Type B pancreatic cell (in vitro differentiated cells): ENCODE measurements at regions not wholly inside any gene's neighbourhood (a gene's known extent, or its start where the extent isn't known, plus 50 kb on each side); places are given as distances from the start of the nearest gene placed in this dataset.
"Not testable (repeated sequence)": the region's sequence is repeated elsewhere in the genome, so short reads cannot be mapped to it uniquely, and the experiment has no call there.

Experiments
- DNase-seq: peaks from one replicate; pipeline ENCODE4 v3.0.0; 2021; ENCODE audit warnings: mixed read lengths; ENCODE audit not compliant: unreplicated experiment; ENCODE audit errors: extremely low spot score
- H3K27ac Mint-ChIP-seq: 2 replicates; pipeline ENCODE4 v1.8.0; 2021; ENCODE audit warnings: mild to moderate bottlenecking, mixed read lengths
- H3K27me3 Mint-ChIP-seq: 2 replicates; pipeline ENCODE4 v1.8.0; 2021; ENCODE audit warnings: mixed read lengths
- H3K36me3 Mint-ChIP-seq: 2 replicates; pipeline ENCODE4 v1.8.0; 2021; ENCODE audit warnings: mixed read lengths
- H3K4me1 Mint-ChIP-seq: one replicate; pipeline ENCODE4 v1.8.0; 2021; ENCODE audit warnings: mixed read lengths; ENCODE audit not compliant: unreplicated experiment
- H3K4me3 Mint-ChIP-seq: 2 replicates; pipeline ENCODE4 v1.8.0; 2021; ENCODE audit warnings: mild to moderate bottlenecking, mixed read lengths
- H3K9me3 Mint-ChIP-seq: 2 replicates; pipeline ENCODE4 v1.8.0; 2021; ENCODE audit warnings: mixed read lengths
- CTCF ChIP-seq: fragments of 200-600 bp; sonication (generic); conservative IDR thresholded peaks from 2 replicates; pipeline ENCODE4 v1.5.0; 2021; ENCODE audit warnings: antibody characterized with exemption, mild to moderate bottlenecking

- no peaks in the 10 kb centered on the region for H3K36me3 Mint-ChIP-seq
- H3K9me3 Mint-ChIP-seq, result no peaks in the 10 kb centered on the region
- peaks cover 9% of the 10 kb centered on the region for H3K4me1 Mint-ChIP-seq
- H3K27me3 Mint-ChIP-seq, result no peaks in the 10 kb centered on the region
- no peak for DNase-seq
- peak overlapping the region; percentile 47 for H3K4me3 Mint-ChIP-seq
- peak overlapping the region; percentile 81 for H3K27ac Mint-ChIP-seq
- no peak for TF ChIP-seq CTCF
These were observed 126.8 kb upstream of the CACNA1A start for GRCh38 chr19:13633109-13633508.

DNA sequence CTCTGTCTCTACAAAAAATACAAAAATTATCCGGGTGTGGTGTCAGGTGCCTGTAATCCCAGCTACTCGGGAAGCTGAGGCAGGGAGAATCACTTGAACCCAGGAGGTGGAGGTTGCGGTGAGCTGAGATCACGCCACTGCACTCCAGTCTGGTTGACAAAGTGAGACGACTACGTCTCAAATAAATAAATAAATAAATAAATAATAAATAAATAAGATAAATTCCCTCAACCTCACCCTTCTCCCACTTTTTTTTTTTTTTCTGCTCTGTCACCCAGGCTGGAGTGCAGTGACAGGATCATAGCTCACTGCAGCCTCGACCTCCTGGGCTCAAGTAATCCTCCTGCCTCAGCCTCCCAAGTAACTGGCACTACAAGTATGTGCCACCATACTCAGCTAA lies 125.9 kb upstream of the CACNA1A start:
- H3K27me3 Mint-ChIP-seq, H3K27ac Mint-ChIP-seq, H3K36me3 Mint-ChIP-seq: not testable (repeated sequence)

GRCh38 chr19:13629687-13630357 lies 123.5 kb upstream of the CACNA1A start:
- Mint-ChIP-seq H3K9me3 (no peaks in the 10 kb centered on the region), H3K27ac (no peak overlapping the region), H3K4me3 (no peak overlapping the region), H3K4me1 (peaks cover 9% of the 10 kb centered on the region), H3K27me3 (peaks cover 7% of the 10 kb centered on the region), H3K36me3 (no peaks in the 10 kb centered on the region)
- TF ChIP-seq CTCF, result no peak
- DNase-seq, result no peak

More for the DNA sequence above, 125.9 kb upstream of the CACNA1A start:
- H3K9me3 Mint-ChIP-seq, H3K4me1 Mint-ChIP-seq, DNase-seq, H3K4me3 Mint-ChIP-seq: not testable (repeated sequence)

DNA sequence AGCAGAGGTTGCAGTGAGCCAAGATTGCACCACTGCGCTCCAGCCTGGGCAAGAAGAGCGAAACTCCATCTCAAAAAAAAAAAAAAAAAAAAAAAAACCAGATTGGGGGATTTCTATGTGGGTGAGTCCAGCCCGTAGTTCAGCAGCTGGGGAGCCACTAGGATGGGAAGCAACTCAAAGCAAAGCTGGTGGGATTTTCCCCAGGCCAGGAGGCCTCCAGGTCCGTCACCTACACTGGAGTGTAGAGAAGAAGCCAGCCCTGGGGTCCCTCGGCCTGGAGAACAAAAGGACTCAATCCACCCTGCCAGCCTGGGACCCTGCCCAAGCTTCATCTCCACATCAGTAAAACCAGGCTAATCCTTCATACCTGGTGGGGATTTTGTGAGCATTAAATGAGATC lies 121.3 kb upstream of the CACNA1A start:
- Mint-ChIP-seq H3K4me1 (peaks cover 21% of the 10 kb centered on the region), H3K4me3 (no peak overlapping the region), H3K36me3 (no peaks in the 10 kb centered on the region), H3K27me3 (peaks cover 29% of the 10 kb centered on the region), H3K27ac (no peak overlapping the region), H3K9me3 (no peaks in the 10 kb centered on the region)
- TF ChIP-seq CTCF, result no peak
- DNase-seq, result no peak

- peak overlapping the region; percentile 75 for H3K4me3 Mint-ChIP-seq
- peak overlapping the region; percentile 79 for H3K27ac Mint-ChIP-seq
These were observed 117.7 kb upstream of the CACNA1A start for GRCh38 chr19:13623716-13624710.

More at GRCh38 chr19:13623716-13624710, 117.7 kb upstream of the CACNA1A start:
- no peaks in the 10 kb centered on the region for H3K9me3 Mint-ChIP-seq
- no peaks in the 10 kb centered on the region for H3K36me3 Mint-ChIP-seq
- TF ChIP-seq CTCF, result no peak
- H3K4me1 Mint-ChIP-seq, result peaks cover 24% of the 10 kb centered on the region
- DNase-seq, result no peak
- H3K27me3 Mint-ChIP-seq, result peaks cover 38% of the 10 kb centered on the region
